ENCODE measurements at regions not wholly inside any gene's neighbourhood (a gene's known extent, or its start where the extent isn't known, plus 50 kb on each side); places are given as distances from the start of the nearest gene placed in this dataset.

DNA sequence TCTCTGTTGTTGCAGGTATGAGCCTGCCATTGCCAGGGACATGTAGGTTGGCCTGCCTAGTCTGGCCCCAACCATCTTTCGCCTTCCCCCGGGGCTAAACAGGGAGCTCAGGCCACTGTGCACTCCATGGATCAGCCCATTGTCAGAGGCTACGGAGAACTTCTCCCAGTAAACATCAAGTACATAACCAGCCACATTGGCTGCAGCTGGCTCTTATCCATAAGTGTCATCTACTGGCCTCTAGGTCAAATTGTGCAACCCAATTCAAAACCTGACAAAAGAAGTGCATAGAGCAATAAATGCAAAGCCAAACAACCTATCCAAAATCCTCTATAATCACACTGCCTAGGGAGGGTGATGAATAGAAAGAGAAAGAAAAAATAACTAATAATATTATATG is 418.1 kb upstream of the DCC start:
- DNase-seq (ENCODE audit: low read depth in 2 of 2), result no peak

DNA sequence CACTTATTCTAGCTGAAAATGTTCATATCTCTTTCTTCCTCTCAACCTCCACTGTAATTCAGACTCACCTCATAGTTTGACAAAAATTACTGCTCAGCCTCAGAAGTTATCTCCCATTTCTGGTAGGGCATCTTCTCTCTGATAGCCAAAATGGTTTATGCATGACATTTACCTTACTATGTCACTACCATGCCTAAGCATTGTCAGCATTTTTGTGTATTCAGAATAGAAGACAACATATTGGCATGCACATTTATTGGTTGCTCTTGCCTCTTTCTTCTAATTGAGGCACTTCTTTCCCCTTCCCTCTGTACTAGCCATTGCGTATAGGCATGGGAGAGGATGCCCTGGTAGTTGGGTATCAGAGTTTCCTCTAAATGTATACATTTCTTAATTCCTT is 406.1 kb upstream of the DCC start:
- DNase-seq (ENCODE audit: low read depth in 2 of 2), result no peak

DNA sequence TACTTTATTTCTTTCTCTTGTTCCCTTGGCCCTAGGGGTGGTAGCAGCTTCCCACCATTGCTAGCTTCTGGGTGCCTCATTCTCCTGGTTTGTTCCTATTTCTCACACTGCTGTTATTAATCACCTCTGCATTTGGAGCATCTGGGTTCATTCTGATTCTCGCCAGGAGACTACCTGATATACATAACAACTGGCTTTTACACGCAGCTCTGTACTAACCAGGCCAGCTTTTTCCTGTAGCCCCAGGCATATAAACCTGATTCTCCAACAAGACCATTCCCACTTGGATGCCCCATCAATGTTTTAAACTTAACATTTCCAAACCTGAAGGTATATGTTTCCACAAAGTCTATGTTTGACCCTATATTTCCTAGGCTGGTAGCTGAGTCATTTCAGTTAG is 403.9 kb upstream of the DCC start:
- DNase-seq (ENCODE audit: low read depth in 2 of 2), result no peak

DNA sequence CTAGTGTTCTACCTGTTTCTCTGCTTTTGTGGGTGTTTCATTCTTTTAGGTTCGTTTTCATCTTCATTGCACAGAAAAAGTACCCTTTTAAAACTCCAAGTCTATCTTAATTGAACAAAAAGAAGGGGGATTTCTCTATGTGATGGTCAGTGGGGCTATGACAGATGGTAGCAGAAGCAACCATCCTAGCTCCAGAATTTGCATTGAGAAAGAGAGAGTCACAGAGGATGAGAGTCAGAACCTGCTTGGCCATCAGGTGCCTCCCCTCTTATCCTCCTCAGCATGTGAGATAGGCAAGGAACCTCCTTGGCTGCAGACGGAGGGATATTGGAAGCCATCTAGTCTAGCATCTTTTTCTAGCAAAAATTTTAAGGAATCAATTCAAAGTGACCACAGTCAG is 398.0 kb upstream of the DCC start:
- no peak for DNase-seq (ENCODE audit: low read depth in 2 of 2)

DNA sequence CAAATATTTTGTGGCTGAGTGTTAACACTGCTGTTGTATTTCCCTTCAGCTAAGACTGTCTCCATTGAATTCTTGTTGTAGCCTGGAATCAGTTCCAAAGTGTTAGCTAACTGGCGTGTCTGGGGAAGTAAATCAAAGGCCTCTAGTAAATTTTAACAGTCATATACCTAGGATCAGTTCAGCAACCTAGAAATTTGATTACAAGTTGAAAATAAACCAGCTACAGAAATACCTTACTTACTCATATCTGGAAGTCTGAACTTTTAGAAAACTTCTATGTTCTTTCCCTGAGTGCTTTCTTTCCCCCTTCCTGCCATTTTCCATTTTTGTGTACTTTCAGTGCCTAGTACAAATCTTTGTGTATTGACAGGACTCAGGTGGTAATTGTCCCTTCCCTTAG is 396.7 kb upstream of the DCC start:
- no peak for DNase-seq (ENCODE audit: low read depth in 2 of 2)

DNA sequence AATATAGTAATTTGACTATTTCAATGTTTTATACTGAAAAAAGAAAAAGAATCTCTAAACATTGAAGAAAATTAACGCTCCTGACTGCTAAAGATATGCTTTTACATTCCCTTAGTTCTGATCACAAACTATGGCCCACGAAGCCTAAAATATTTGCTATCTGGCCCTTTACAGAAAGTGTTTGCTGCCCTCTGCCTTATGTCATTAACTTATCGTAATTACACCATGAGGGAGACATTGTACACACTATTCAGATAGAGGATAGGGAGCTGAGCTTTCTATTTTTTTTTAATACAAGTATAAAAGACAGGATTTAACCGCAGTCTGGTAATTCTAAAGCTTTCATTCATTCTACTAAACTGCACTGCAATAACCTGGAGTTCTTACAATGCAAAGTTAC is 393.1 kb upstream of the DCC start:
- DNase-seq (ENCODE audit: low read depth in 2 of 2), result no peak

DNA sequence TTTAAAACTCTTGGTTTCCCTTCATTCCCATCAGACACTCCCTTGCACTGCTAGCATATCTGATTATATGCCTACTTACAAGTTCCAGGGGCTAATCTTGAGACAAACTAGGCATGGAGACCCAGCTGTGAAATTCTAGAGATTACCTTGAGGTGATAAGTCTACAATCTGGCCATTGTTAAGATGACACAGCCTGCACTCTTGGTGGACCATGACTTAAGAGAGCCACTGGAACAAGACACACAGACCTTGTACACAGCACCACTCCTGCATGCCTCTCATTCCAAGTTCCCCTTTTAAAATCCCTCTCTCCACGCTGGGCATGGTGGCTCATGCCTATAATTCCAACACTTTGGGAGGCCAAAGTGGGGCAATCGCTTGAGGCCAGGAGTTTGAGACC is 387.2 kb upstream of the DCC start:
- DNase-seq (ENCODE audit: low read depth in 2 of 2), result no peak

DNA sequence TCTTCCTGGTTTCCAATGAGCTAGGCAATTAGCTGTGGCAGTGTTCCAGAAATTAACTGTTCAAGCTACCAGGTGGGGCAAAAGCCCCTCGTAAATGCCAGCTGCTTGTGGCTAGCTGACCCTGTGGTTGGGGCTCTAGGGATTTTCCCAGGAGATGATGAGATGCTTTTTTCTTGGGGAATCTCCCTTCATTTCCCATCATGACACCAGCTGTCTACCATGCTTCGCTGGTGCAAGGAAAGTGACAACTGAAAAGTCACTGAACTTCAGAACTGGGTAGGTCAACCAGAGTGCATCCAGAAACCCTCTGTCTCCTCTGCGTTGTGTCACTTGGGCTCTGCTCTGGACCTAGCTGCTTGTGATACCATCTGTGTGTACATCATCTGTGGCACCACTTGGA is 386.5 kb upstream of the DCC start:
- no peak for DNase-seq (ENCODE audit: low read depth in 2 of 2)

DNA sequence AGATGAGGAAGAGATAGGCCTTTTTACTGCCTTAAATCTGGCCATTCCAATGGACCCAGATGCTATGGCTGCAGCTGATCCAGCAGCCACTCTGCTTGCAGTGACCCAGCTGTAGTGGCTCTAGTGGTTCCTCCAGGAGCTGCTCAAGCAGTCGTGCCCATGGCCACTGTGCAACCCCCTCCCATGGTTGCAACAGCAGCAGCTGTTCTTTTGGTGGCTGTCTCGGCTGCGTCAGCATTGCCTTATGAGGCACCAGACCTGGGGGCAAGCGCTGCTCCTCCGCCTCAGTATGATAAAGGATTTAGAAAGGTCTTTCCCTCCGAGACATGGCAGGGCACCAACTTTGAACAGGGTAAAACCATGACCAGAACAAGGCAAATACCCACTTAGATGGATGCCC is 384.9 kb upstream of the DCC start:
- DNase-seq (ENCODE audit: low read depth in 2 of 2), result no peak

DNA sequence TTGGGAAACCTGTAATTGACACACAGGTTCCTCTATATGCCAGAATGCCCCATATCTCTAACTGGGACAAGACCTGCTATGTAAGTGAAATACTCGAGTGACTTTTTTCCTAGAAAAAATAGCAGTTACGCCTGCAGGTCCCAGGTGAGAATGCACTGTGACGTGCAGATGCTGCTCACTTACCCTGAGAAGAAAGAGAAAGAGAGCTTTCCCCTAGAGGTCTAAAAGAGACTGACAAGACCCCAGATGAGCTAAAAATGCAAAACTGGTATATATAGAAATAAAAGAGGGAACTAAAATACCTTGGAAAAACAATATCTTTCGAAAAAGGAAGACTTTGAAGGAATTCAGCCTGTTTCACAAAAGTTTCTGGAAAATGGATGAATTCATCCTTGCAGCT is 383.0 kb upstream of the DCC start:
- no peak for DNase-seq (ENCODE audit: low read depth in 2 of 2)

DNA sequence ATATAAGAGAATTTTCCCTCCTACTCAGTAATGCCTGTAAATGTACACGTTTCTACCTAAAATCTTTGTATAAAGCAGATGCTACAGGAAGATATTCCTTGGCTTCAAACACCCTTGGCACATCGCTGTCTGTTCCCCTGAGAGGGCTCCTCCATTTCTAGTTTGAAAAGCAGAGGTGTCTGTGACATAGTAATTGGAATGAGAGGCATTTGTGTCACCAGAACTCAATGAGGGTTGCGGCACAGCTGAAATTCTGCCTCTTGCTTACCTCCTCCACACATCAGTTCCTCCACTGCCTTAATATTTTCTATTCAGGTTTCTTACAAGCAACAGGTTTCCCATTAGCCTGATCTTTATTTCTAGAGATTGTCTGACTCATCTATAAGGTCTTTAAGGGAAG is 359.9 kb upstream of the DCC start:
- no peak for DNase-seq (ENCODE audit: low read depth in 2 of 2)

DNA sequence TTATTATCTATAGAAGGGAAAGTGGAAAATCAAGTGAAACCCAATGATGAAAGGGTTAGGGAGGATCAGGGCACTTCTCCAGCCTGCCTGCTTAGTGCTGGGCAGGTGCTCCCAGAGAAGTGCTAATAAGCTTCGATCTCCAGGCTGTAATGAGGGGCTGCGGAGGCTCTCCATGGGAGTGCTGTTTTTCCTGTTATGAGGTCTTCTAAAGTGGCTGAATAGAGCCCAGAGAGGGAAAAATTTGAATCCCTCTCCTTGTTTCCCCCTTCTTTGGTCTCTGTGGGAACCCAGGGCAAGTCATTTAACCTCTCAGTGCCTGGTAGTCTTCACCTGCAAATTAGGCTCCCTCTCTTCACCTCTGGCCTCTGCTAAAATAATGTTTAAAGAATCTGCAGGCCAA is 351.7 kb upstream of the DCC start:
- no peak for DNase-seq (ENCODE audit: low read depth in 2 of 2)

DNA sequence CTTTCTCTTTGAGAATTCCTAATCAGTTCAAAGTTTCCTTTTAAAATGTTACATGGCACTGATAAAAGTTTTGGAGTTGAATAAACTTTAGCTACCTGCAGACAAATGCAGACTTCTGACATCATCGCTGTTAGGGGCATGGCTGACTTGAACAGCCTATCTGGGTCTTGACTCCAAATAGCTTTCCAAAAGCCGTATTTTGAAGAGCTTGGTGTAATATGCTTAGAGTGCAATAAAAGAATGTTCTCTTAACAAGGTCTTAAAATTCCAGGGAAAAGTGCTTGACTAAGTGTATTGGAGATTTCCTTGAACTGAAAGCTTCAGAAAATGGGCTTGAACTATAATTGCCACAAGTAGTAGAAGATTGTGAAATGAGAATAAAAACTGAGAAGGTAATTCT is 342.9 kb upstream of the DCC start:
- no peak for DNase-seq (ENCODE audit: low read depth in 2 of 2)

DNA sequence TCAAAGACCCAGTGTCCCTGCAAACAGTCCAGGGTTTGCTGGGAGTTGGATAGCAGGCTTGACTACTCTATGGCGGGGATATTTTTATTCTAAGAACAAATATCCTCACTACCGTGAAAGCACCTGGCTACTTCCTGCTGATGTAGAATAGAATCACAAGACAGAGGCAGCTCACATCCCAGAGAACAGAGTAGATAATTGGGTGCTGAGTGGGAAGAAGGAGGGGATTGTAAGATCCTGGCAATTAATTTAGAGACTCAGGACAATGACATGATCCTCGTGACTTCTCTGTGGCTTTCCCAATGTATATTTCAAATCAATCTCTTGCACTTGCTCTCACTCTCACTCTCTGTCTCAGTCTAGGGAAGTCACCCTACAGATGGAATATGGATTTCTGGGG is 341.9 kb upstream of the DCC start:
- no peak for DNase-seq (ENCODE audit: low read depth in 2 of 2)

DNA sequence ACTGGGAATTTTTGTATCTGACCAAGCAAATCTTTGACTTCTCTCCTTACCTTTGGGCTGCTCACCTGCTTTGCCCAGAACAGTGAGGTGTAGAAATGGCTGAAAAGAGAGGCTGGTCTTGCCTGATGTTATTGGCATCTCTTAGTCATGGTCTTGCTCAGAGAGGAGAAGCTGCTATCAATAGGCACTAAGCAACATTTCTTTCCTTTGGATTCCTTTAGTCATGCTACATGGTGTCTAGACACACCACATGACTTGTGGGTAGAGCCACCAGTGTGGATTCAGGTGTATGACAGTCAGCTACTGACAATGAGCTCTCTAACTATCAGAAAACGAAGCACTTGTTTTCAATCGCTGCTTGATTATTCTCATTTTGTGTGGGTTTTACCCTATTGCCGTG is 341.3 kb upstream of the DCC start:
- DNase-seq (ENCODE audit: low read depth in 2 of 2), result no peak

DNA sequence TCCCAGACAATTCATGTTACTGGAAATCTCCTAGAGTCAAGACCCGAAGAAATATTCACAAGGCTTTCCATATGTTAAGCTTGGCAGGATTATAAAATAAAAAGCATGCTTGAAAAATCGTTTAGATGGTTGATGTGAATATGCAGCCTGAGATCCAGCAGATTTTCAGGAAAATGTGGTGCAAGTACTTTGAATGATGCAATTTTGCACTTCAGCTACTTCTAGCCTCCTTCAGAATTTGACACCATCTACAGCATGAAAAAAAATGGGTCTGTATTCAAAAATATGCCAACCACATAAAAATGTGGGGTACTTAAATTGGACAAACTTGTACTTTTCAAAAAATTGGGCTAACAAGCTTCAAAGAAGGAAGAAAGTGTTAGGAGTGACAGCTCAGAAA is 340.6 kb upstream of the DCC start:
- DNase-seq (ENCODE audit: low read depth in 2 of 2), result no peak

DNA sequence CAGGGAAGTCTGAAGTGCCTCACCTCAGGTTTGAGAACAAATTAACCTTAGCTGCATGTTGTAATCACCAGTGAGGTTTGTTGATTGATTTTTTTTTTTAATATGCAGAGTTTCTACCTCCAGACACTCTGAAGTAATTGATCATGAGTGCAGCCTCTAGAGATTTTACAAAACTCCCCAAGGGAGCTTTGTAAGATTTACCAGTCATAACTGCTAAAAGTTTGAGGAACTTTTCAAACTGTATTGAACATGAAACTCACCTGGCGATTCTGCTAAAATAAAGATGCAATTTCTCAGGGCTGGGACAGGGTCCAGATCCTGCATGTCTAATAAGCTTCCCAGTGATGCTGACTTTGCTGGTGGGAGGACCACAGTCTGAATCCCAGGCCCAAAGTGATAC is 339.6 kb upstream of the DCC start:
- no peak for DNase-seq (ENCODE audit: low read depth in 2 of 2)

DNA sequence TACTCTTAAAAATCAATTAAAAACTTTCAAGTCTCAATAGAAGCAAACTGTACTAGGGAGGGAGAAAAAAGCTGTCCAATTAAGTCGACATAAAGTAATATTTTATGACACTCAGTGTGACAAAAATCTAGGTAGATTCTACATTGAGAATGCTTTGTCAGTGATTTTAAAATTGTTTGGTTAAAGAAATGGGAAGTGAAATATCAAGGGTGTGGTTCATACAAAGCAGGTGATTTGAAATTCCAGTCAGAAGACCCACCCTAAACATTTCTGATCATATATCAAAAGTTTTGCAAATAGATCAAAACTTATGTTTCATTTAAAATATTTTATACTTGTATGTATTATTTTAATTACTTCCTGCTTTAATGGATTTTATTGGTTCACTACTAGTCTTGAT is 338.9 kb upstream of the DCC start:
- no peak for DNase-seq (ENCODE audit: low read depth in 2 of 2)

DNA sequence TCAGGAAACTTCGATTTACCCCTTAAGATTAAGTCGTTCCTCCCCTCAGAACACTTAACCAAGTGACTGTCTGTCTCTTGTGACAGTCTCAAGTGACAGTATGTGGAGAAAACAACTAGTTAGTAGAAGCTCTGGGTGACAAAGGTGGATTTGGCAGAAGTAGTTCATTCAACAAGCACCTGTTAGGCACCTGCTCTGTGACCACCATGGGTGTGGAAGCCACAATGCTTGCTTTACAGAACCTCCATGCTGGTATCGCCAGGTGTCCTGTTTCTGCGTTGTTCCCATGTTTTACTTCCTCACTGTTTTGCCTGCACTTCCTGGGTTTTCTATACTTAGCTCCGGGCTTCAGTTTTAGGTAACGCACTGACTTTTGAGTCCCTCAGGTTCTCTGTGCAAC is 337.4 kb upstream of the DCC start:
- no peak for DNase-seq (ENCODE audit: low read depth in 2 of 2)

DNA sequence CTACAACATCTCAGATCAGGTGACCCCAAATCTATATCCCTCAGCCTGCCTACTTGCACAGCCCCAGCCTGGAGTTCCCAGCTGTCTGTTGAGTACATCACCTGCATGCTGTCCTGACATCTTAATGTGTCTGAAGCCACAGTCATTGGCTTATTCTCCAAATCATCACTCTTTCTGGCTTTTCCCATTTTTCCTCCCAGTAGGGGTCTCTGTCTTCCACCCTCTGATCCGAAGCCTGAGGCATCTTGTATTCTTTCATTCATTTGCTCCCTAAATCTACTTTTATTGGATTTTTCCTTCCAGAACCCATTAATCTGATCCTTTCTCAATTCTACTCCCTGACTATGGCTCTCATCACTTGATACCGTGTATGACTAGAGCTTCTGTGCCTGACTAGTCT is 332.9 kb upstream of the DCC start:
- no peak for DNase-seq (ENCODE audit: low read depth in 2 of 2)

DNA sequence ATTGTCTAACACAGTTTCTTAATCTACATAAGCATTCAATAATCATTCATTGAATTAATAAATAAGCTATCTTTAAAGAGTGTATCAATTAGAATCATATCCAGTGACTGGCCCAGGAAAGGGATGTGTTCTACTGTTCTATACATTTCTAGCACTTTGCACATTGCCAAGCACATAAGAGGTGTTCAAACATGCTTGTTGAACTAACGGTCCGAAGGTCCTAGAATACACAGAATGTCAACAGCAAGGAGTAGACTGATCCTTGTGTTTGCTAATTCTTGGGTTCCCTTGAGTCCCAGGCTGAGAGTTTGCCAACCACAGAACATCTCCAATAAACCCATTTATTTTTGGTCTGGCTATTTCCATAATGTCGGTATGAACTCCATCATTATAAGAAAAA is 331.7 kb upstream of the DCC start:
- no peak for DNase-seq (ENCODE audit: low read depth in 2 of 2)

DNA sequence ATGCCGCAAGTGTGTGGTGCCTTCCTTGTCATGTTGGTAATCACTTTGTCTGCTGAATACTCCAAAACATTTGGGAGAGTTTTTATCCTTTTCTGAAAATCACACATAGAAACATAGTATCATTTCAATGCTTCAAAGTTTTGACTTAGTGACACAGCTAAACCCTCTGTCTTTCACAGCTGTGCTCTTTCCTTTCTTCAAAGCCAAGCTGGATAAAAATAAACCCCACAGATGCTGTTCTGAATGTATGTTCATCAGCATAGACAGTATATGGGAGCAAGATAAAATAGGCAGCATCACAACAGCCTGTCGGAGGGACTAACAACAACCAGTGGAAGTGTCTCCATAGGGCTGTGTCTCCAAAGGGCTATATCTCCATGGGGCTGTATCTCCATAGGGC is 331.3 kb upstream of the DCC start:
- no peak for DNase-seq (ENCODE audit: low read depth in 2 of 2)

DNA sequence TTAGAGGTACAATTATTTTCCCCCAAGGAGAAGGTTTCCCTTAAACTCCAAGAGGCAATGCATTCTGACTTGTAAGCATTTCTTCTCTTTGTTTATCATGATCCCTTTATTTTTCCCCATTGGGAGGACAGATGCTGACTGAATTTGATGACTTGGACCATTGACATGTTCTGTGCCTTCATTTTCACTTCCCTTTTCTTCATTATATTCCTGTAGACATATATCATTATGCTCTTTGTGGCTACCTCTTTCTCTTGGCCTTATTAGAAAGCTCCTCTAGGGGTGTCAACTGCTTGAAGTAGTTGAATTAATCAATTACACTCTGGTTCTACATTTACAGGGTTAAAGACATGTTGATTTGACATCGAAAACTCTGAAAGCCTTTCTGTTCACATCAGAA is 330.0 kb upstream of the DCC start:
- DNase-seq (ENCODE audit: low read depth in 2 of 2), result no peak

DNA sequence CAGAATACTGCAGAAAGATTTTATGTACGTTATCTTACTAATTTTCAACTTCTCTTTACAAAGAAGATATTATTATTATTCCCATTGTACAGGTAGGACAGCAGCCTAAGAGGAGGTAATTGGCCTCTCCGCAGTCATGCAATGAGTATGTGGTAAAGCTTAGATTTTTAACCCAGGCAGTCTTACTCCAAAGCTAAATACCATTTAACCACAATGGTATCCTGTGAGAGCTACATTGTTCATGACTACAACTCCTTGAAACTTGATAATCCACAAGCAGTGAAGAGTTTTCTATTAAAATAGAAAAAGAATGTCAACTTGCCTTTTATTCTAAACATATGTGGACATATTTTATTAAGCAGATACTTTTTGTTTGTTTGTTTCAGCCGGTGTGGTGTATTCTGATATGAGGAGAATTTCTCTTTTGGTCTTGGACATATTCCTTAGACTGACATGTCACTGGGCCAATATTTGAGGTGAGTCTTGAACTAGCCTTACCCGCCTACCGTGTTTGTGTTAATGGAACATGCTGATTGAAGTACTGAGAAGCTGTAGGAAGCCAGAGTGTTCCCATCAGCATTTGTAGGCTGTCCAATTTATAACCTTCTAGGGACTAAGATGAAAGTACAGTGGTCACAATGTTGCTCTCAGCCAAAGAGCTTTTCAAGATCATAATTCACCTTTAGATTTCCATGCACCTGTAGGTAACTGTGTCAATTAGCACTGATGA is 293.9 kb upstream of the DCC start:
- no peak for DNase-seq (ENCODE audit: low read depth in 2 of 2)

DNA sequence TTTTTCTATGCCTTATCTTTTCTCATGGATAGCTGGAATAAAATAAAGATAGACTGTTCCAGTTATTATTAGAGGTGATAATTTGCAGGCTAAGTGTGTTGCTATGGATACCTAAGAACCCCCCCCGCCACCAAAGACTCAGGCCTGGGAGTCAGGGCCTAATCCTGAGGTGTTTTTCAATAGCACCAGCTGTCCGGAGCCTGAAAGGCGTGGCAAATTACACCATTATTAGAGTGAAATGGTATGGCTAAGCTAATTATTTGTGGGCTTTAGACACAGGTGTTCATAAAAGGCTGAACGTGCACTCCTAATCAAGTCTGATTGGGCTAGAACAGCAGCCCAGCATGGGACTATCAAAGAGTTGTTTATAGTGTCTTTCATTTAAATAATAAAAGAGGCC is 293.2 kb upstream of the DCC start:
- no peak for DNase-seq (ENCODE audit: low read depth in 2 of 2)

Measured in stimulated activated CD4-positive, alpha-beta T cell treated with anti-CD3 and anti-CD28 coated beads, Interleukin-15, amount 100 ng/mL, for 48 hours (primary cell).